ENCODE measurements at regions not wholly inside any gene's neighbourhood (a gene's known extent, or its start where the extent isn't known, plus 50 kb on each side); places are given as distances from the start of the nearest gene placed in this dataset.

DNA sequence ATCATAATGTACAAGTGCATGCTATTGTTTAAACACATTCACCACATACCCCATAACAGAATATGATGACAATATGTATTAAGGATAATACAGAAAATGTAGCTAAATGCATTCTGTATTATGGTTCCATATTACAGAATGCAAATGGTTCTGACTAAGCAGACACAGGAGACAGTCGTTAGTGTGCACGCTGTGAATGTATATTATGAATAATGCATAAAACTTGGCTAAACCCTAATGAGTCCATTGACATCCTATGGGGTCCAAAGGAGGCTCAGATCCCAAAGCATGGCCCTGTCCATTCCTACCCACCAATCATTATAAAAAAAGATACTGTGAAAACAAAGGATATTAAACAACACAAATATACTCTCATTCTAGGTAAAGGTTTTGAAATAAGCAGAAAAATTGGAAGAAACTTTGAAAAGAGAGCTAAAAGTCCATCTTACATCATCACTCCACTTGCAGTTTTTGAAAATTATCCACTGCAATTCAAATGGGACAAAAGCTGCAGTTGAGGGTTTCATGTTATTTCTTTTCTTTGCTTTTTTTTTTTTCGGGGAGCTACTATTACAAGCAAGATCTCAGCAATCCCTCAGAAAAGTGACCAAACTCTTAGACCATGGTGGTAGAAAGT, 415.1 kb downstream of the BCAT1 start:
- DNase-seq (ENCODE audit: low spot score): no peak
- WGBS (ENCODE audit: low lambda C conversion rate, missing lambda C conversion rate): 96% methylated on average over 3 of the region's 3 CpGs
- no peaks in the 10 kb centered on the region for H3K27me3 ChIP-seq

DNA sequence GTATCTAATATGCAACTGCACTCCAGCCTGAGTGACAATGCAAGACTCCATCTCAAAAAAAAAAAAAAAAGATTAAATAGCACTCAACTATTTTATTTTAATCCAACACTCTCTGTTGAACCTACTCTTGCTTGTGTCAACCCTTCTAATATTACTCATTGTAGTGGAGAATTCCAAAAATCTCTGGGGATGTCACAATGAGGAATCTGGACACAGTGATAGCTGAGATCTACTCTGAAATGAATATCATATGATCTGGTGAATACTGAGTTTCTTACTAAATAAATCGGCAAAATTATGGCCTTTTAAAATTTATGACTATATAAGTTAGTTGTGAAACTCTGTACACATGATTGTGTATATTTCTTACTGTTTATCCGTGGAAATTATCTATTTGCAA, 418.2 kb downstream of the BCAT1 start:
- no peak overlapping the region for H2AFZ ChIP-seq
- no peak overlapping the region for H3K4me2 ChIP-seq
- H4K20me1 ChIP-seq (ENCODE audit: insufficient read depth, poor library complexity, severe bottlenecking): no peaks in the 10 kb centered on the region
- H3K4me3 ChIP-seq: no peak overlapping the region
- no peaks in the 10 kb centered on the region for H3K27me3 ChIP-seq
- H3K79me2 ChIP-seq: peaks cover 37% of the 10 kb centered on the region
- H3K36me3 ChIP-seq (replicated peaks; ENCODE audit: insufficient read depth, low read depth): no peaks in the 10 kb centered on the region
- TF ChIP-seq, protein P1, sequence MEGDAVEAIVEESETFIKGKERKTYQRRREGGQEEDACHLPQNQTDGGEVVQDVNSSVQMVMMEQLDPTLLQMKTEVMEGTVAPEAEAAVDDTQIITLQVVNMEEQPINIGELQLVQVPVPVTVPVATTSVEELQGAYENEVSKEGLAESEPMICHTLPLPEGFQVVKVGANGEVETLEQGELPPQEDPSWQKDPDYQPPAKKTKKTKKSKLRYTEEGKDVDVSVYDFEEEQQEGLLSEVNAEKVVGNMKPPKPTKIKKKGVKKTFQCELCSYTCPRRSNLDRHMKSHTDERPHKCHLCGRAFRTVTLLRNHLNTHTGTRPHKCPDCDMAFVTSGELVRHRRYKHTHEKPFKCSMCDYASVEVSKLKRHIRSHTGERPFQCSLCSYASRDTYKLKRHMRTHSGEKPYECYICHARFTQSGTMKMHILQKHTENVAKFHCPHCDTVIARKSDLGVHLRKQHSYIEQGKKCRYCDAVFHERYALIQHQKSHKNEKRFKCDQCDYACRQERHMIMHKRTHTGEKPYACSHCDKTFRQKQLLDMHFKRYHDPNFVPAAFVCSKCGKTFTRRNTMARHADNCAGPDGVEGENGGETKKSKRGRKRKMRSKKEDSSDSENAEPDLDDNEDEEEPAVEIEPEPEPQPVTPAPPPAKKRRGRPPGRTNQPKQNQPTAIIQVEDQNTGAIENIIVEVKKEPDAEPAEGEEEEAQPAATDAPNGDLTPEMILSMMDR (IDR thresholded peaks at IDR 0.05; ENCODE audit: poor library complexity): no peak
- TF ChIP-seq EZH2 (IDR thresholded peaks at IDR 0.05; ENCODE audit: borderline replicate concordance) (no peak), EZH2phosphoT487 (IDR thresholded peaks at IDR 0.05; ENCODE audit: low read depth, severe bottlenecking, unreplicated experiment) (no peak)
- H3K9me3 ChIP-seq (ENCODE audit: low read depth): no peaks in the 10 kb centered on the region
- 88% methylated on average over 2 of the region's 2 CpGs for WGBS (ENCODE audit: low lambda C conversion rate, missing lambda C conversion rate)
- no peaks in the 10 kb centered on the region for H3K9me2 ChIP-seq (replicated peaks; ENCODE audit: insufficient read depth)
- DNase-seq (ENCODE audit: low spot score): no peak
- H3K4me1 ChIP-seq (ENCODE audit: insufficient read depth): peaks cover 8% of the 10 kb centered on the region
- no peak overlapping the region for H3K27ac ChIP-seq

More for the DNA sequence above, 415.1 kb downstream of the BCAT1 start:
- Histone ChIP-seq H3K9me3 (ENCODE audit: low read depth) (no peaks in the 10 kb centered on the region), H3K9me2 (replicated peaks; ENCODE audit: insufficient read depth) (no peaks in the 10 kb centered on the region), H3K4me1 (ENCODE audit: insufficient read depth) (peaks cover 14% of the 10 kb centered on the region), H3K4me2 (no peak overlapping the region), H4K20me1 (ENCODE audit: insufficient read depth, poor library complexity, severe bottlenecking) (no peaks in the 10 kb centered on the region), H3K36me3 (replicated peaks; ENCODE audit: insufficient read depth, low read depth) (no peaks in the 10 kb centered on the region), H3K79me2 (peaks cover 28% of the 10 kb centered on the region), H3K27ac (no peak overlapping the region), H3K4me3 (no peak overlapping the region), H2AFZ (no peak overlapping the region)
- TF ChIP-seq EZH2phosphoT487 (IDR thresholded peaks at IDR 0.05; ENCODE audit: low read depth, severe bottlenecking, unreplicated experiment) (no peak), EZH2 (IDR thresholded peaks at IDR 0.05; ENCODE audit: borderline replicate concordance) (no peak)
- TF ChIP-seq, protein P1 (IDR thresholded peaks at IDR 0.05; ENCODE audit: poor library complexity): no peak

DNA sequence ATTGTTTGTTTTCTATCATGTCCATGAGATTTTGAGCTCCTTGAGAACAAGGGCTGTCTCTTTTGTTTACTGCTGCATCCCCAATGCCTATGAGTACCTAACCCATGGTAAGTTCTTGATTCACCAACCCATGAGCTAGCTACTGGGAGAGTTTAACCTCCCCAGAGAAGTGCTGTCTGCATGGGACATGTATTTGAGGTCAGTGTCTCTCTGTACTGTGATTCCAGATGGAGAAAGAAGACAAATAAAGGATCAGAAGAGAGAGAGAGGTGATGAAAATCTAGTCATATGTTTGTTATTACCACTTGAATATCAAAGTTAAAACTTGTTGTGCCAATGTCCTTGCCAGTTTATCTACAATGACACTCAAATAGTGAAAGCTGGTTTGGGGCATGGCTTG, 421.8 kb downstream of the BCAT1 start:
- H3K27ac ChIP-seq: no peak overlapping the region
- H3K4me1 ChIP-seq (ENCODE audit: insufficient read depth): no peaks in the 10 kb centered on the region
- no peaks in the 10 kb centered on the region for H3K9me2 ChIP-seq (replicated peaks; ENCODE audit: insufficient read depth)
- no peak overlapping the region for H3K4me3 ChIP-seq
- H3K36me3 ChIP-seq (replicated peaks; ENCODE audit: insufficient read depth, low read depth): no peaks in the 10 kb centered on the region
- H4K20me1 ChIP-seq (ENCODE audit: insufficient read depth, poor library complexity, severe bottlenecking): no peaks in the 10 kb centered on the region
- peaks cover 47% of the 10 kb centered on the region for H3K79me2 ChIP-seq
- no peak for TF ChIP-seq EZH2phosphoT487 (IDR thresholded peaks at IDR 0.05; ENCODE audit: low read depth, severe bottlenecking, unreplicated experiment)
- no peak for TF ChIP-seq EZH2 (IDR thresholded peaks at IDR 0.05; ENCODE audit: borderline replicate concordance)
- TF ChIP-seq, protein P1 (IDR thresholded peaks at IDR 0.05; ENCODE audit: poor library complexity): no peak
- H3K4me2 ChIP-seq: no peak overlapping the region
- no peaks in the 10 kb centered on the region for H3K9me3 ChIP-seq (ENCODE audit: low read depth)
- DNase-seq (ENCODE audit: low spot score): no peak
- no peaks in the 10 kb centered on the region for H3K27me3 ChIP-seq
- H2AFZ ChIP-seq: no peak overlapping the region
